ENCODE measurements at regions not wholly inside any gene's neighbourhood (a gene's known extent, or its start where the extent isn't known, plus 50 kb on each side); places are given as distances from the start of the nearest gene placed in this dataset.
A peak's percentile ranks its signal among the peaks of the same experiment; 100 is the strongest.

- no peak overlapping the region for H3K4me3 ChIP-seq (ENCODE audit: low read depth, low read length)
- no peak for TF ChIP-seq CTCF (IDR thresholded peaks at IDR 0.05; ENCODE audit: borderline replicate concordance, insufficient read depth, low read depth, low read length)
Observed at GRCh38 chr21:17368748-17369363, 144.0 kb upstream of the CXADR start.

GRCh38 chr21:17370263-17370662 lies 142.6 kb upstream of the CXADR start:
- no peak overlapping the region for H3K4me3 ChIP-seq (ENCODE audit: low read depth, low read length)
- TF ChIP-seq CTCF (IDR thresholded peaks at IDR 0.05; ENCODE audit: borderline replicate concordance, insufficient read depth, low read depth, low read length), result no peak

- no peak overlapping the region for H3K4me3 ChIP-seq (ENCODE audit: low read depth, low read length)
- no peak for TF ChIP-seq CTCF (IDR thresholded peaks at IDR 0.05; ENCODE audit: borderline replicate concordance, insufficient read depth, low read depth, low read length)
Observed at GRCh38 chr21:17370916-17371315, 141.9 kb upstream of the CXADR start.

- H3K4me3 ChIP-seq (ENCODE audit: low read depth, low read length), result no peak overlapping the region
- no peak for TF ChIP-seq CTCF (IDR thresholded peaks at IDR 0.05; ENCODE audit: borderline replicate concordance, insufficient read depth, low read depth, low read length)
Observed at GRCh38 chr21:17371450-17371849, 141.4 kb upstream of the CXADR start.

- no peak for TF ChIP-seq CTCF (IDR thresholded peaks at IDR 0.05; ENCODE audit: borderline replicate concordance, insufficient read depth, low read depth, low read length)
- no peak overlapping the region for H3K4me3 ChIP-seq (ENCODE audit: low read depth, low read length)
Observed at GRCh38 chr21:17372200-17372599, 140.6 kb upstream of the CXADR start.

- no peak for TF ChIP-seq CTCF (IDR thresholded peaks at IDR 0.05; ENCODE audit: borderline replicate concordance, insufficient read depth, low read depth, low read length)
- H3K4me3 ChIP-seq (ENCODE audit: low read depth, low read length), result no peak overlapping the region
Observed at GRCh38 chr21:17386498-17386897, 126.3 kb upstream of the CXADR start.

- TF ChIP-seq CTCF (IDR thresholded peaks at IDR 0.05; ENCODE audit: borderline replicate concordance, insufficient read depth, low read depth, low read length), result peak; percentile 42; the same call in 1 of the 2 replicates
- no peak overlapping the region for H3K4me3 ChIP-seq (ENCODE audit: low read depth, low read length)
Observed at GRCh38 chr21:17387030-17387617, 125.7 kb upstream of the CXADR start.
